ENCODE measurements at regions not wholly inside any gene's neighbourhood (a gene's known extent, or its start where the extent isn't known, plus 50 kb on each side); places are given as distances from the start of the nearest gene placed in this dataset.

GRCh38 chr21:16569679-16570078, 839.9 kb downstream of the USP25 start:
- Histone ChIP-seq H3K9me3 (no peaks in the 10 kb centered on the region), H3K4me3 (ENCODE audit: low read depth, low read length) (no peak overlapping the region), H3K36me3 (no peaks in the 10 kb centered on the region), H3K27me3 (no peaks in the 10 kb centered on the region), H3K4me1 (peaks cover 6% of the 10 kb centered on the region)
- TF ChIP-seq CTCF (IDR thresholded peaks at IDR 0.05; ENCODE audit: low read depth, low read length): no peak
- DNase-seq: no peak

DNA sequence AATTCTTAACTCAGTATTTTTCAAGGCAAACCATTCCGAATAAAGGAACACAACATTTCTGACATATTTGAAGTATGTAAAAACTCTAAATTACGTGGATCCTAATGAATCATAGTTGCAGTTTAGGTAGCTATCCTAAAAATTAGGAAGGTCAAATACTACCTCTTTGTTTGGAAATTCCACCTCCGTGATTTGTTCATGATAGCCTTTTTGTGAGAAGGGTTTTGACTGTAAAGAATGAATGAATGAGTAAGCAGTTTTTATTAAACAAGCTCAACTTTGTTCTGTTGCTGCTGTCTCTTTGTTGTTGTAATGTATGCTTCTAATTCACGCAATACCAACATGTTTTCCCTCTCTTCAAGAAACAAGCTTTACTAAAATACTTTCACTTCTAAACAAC, 840.4 kb downstream of the USP25 start:
- no peak for TF ChIP-seq CTCF (IDR thresholded peaks at IDR 0.05; ENCODE audit: low read depth, low read length)
- Histone ChIP-seq H3K4me1 (peaks cover 6% of the 10 kb centered on the region), H3K4me3 (ENCODE audit: low read depth, low read length) (no peak overlapping the region), H3K36me3 (no peaks in the 10 kb centered on the region), H3K9me3 (no peaks in the 10 kb centered on the region), H3K27me3 (no peaks in the 10 kb centered on the region)
- no peak for DNase-seq

DNA sequence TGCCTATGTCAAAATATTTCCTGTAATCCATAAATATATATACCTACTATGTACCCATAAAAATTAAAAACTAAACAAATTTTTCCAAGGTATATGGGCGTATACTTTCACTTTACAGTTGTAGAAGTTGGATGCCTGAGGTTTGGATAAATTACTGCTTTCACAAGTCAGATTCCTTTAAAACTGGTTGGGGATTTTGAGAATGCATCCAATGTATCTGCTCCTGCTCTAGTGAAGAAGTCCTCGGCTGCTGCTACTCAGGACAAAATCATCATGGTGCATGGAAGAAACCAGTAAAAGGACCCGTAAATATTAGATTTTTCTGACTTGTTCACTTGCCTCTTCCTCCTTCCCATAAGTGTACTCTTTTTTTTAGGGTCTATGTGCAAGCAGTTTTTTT, 841.1 kb downstream of the USP25 start:
- Histone ChIP-seq H3K4me3 (ENCODE audit: low read depth, low read length) (no peak overlapping the region), H3K27me3 (no peaks in the 10 kb centered on the region)

DNA sequence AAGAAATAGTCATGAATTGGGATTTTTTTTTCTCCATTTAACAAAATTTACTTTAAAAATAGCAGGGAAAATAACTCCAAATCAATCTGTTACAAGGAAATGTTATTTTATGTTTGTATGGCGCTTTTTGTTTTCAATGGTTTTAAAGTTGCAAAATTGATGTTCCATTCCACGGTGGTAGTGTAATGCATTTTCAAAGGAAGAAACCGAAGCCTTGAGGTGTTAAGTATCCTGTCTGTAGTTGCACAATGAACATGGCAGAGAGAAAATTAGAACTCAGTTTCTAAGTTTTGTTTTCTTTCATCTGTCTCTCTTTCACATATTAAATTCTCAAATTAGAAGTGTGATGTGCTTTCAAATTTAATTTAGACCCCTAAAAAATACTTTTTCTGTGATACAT, 841.8 kb downstream of the USP25 start:
- H3K4me1 ChIP-seq: peaks cover 6% of the 10 kb centered on the region
- no peaks in the 10 kb centered on the region for H3K27me3 ChIP-seq
- TF ChIP-seq CTCF (IDR thresholded peaks at IDR 0.05; ENCODE audit: low read depth, low read length): no peak
- DNase-seq: no peak
- no peaks in the 10 kb centered on the region for H3K36me3 ChIP-seq
- H3K9me3 ChIP-seq: no peaks in the 10 kb centered on the region
- H3K4me3 ChIP-seq (ENCODE audit: low read depth, low read length): no peak overlapping the region

More for the DNA sequence above, 841.1 kb downstream of the USP25 start:
- H3K9me3 ChIP-seq: no peaks in the 10 kb centered on the region
- TF ChIP-seq CTCF (IDR thresholded peaks at IDR 0.05; ENCODE audit: low read depth, low read length): no peak
- no peaks in the 10 kb centered on the region for H3K36me3 ChIP-seq
- peaks cover 6% of the 10 kb centered on the region for H3K4me1 ChIP-seq
- no peak for DNase-seq

DNA sequence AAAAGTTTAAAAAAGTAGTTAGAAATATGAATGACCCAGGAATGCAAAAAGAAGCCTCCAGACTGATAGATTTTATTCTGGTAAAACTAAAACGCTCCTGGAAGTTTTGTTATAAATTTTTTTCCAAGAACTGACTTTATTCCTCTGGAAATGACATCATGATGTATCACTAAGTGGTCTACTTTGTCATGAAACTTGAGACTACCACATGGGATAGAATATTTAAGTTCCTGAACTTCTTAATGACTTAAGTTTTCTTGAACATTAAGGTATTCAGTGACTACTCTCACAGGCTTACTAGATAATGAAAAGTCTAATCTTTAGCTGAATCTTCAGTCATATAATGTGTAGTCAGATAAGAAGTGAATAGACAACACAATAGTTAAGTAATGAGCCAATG, 842.2 kb downstream of the USP25 start:
- Histone ChIP-seq H3K36me3 (no peaks in the 10 kb centered on the region), H3K9me3 (no peaks in the 10 kb centered on the region), H3K27me3 (no peaks in the 10 kb centered on the region), H3K4me1 (peaks cover 6% of the 10 kb centered on the region), H3K4me3 (ENCODE audit: low read depth, low read length) (no peak overlapping the region)
- no peak for TF ChIP-seq CTCF (IDR thresholded peaks at IDR 0.05; ENCODE audit: low read depth, low read length)
- no peak for DNase-seq

DNA sequence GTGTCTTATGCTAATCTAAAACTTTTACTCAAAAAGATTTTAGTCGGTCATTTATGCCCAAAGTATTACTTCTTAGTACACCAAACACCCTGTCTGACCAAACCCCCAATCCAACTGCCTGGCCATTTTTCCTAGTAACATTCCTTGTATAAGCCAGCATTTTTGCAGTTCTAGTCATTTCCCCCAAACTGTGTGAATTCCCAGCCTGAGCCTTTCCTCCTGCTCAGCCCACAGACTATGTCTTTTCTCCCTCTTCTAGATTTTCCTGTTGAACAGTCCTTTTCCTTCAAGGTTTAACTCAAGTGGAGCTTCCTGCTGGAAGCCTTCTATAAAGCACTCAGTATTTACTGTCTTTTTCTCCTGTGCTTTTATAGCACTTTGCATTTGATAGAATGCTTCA, 843.8 kb downstream of the USP25 start:
- no peak for DNase-seq
- Histone ChIP-seq H3K4me3 (ENCODE audit: low read depth, low read length) (no peak overlapping the region), H3K9me3 (no peaks in the 10 kb centered on the region), H3K36me3 (no peaks in the 10 kb centered on the region), H3K27me3 (no peaks in the 10 kb centered on the region), H3K4me1 (peaks cover 6% of the 10 kb centered on the region)
- TF ChIP-seq CTCF (IDR thresholded peaks at IDR 0.05; ENCODE audit: low read depth, low read length): no peak
